B cell (primary cell): ENCODE measurements at regions not wholly inside any gene's neighbourhood (a gene's known extent, or its start where the extent isn't known, plus 50 kb on each side); places are given as distances from the start of the nearest gene placed in this dataset.

Experiments
- ATAC-seq: fragments of 200-7000 bp; cut with Tn5 transposase; one replicate; pipeline ENCODE4 v1.10.0; 2021; ENCODE audit warnings: low read depth, mild to moderate bottlenecking, moderate number of reproducible peaks, moderate library complexity
- CTCF ChIA-PET: fragments of 350-600 bp; sonication (Branson Sonifier 250); formaldehyde crosslinking; loops from one replicate; lab custom pipeline; 2021; ENCODE audit warnings: antibody characterized with exemption, inconsistent platforms; lab: Charles Lee
- POLR2A ChIA-PET: fragments of 350-600 bp; sonication (Branson Sonifier 250); formaldehyde crosslinking; loops from one replicate; lab custom pipeline; 2021; ENCODE audit warnings: antibody characterized with exemption; lab: Charles Lee
- DNase-seq: peaks from one replicate; pipeline ENCODE4 v3.0.0; 2013
- H2AFZ ChIP-seq: 2 replicates; pipeline ENCODE4 v1.6.1; 2012; ENCODE audit warnings: mild to moderate bottlenecking, low read depth, low read length; ENCODE audit not compliant: insufficient read depth, poor library complexity, severe bottlenecking
- H3K27ac ChIP-seq, 2 donors: 1 replicate in 1 of 2; 2 replicates in 1 of 2; pipeline ENCODE4 v1.5.1; 2012 to 2013; ENCODE audit warnings: low read length in 2 of 2, mild to moderate bottlenecking in 2 of 2, moderate library complexity in 1 of 2
- H3K27me3 ChIP-seq, 4 experiments: fragments of 200-600 bp in 1 of 4; sonication (generic) in 1 of 4; replicated peaks in 1 of 4; 1 replicate in 2 of 4; 2 replicates in 2 of 4; pipeline versions ENCODE4 v1.6.1 to v1.7.0; 2013 to 2016; ENCODE audit warnings: low read length in 3 of 4, mild to moderate bottlenecking in 2 of 4, mixed read lengths in 1 of 4, moderate library complexity in 1 of 4; ENCODE audit not compliant: insufficient read depth in 4 of 4, control insufficient read depth in 3 of 4; ENCODE audit errors: control extremely low read depth in 1 of 4
- H3K36me3 ChIP-seq, 2 experiments: replicated peaks in 1 of 2; 1 replicate in 1 of 2; 2 replicates in 1 of 2; pipeline versions ENCODE4 v1.6.1 to v1.7.1; 2013; ENCODE audit warnings: low read length in 1 of 2; ENCODE audit not compliant: insufficient read depth in 2 of 2, control insufficient read depth in 1 of 2; ENCODE audit errors: control extremely low read depth in 1 of 2, extremely low read depth in 1 of 2
- H3K4me1 ChIP-seq, 2 donors: fragments of 200-600 bp in 1 of 2; sonication (generic) in 1 of 2; 1 replicate in 1 of 2; 2 replicates in 1 of 2; pipeline versions ENCODE4 v1.5.1 to v1.6.1; 2013 to 2017; ENCODE audit warnings: low read length in 2 of 2; ENCODE audit not compliant: control insufficient read depth in 2 of 2, insufficient read depth in 2 of 2
- H3K4me2 ChIP-seq: replicated peaks from 2 replicates; pipeline ENCODE3; 2012; ENCODE audit warnings: mild to moderate bottlenecking, low read depth, low read length; ENCODE audit not compliant: poor library complexity, severe bottlenecking
- H3K4me3 ChIP-seq, 5 experiments: fragments of 200-600 bp in 1 of 5; sonication (generic) in 1 of 5; 1 replicate in 3 of 5; 2 replicates in 2 of 5; pipeline versions ENCODE4 v1.5.1 to v1.7.0; 2011 to 2016; ENCODE audit warnings: low read length in 4 of 5, mild to moderate bottlenecking in 4 of 5, low read depth in 2 of 5, control low read depth in 1 of 5, moderate library complexity in 1 of 5; ENCODE audit not compliant: insufficient read depth in 1 of 5; ENCODE audit errors: control extremely low read depth in 1 of 5, extremely low read depth in 1 of 5
- H3K79me2 ChIP-seq: fragments of 200-600 bp; sonication (generic); one replicate; pipeline ENCODE4 v1.6.0; 2016; ENCODE audit warnings: low read length; ENCODE audit not compliant: control insufficient read depth, insufficient read depth
- H3K9ac ChIP-seq: fragments of 200-600 bp; sonication (generic); 2 replicates; pipeline ENCODE4 v1.6.1; 2017; ENCODE audit warnings: mild to moderate bottlenecking, low read length, moderate library complexity
- H3K9me3 ChIP-seq, 3 donors: one replicate each; pipeline versions ENCODE4 v1.6.1 to v1.7.1; 2013; ENCODE audit warnings: low read length in 2 of 3; ENCODE audit not compliant: control insufficient read depth in 2 of 3, insufficient read depth in 1 of 3; ENCODE audit errors: control extremely low read depth in 1 of 3
- H4K20me1 ChIP-seq: 2 replicates; pipeline ENCODE4 v1.6.0; 2012; ENCODE audit warnings: mild to moderate bottlenecking, low read length; ENCODE audit not compliant: insufficient read depth, control insufficient read depth, poor library complexity, severe bottlenecking
- H3K27ac Mint-ChIP-seq: one replicate; pipeline ENCODE4 v1.8.0; 2021; ENCODE audit warnings: mixed read lengths
- H3K27me3 Mint-ChIP-seq: one replicate; pipeline ENCODE4 v1.8.0; 2021; ENCODE audit warnings: mixed read lengths
- H3K4me1 Mint-ChIP-seq: one replicate; pipeline ENCODE4 v1.8.0; 2021; ENCODE audit warnings: mixed read lengths
- H3K4me3 Mint-ChIP-seq: one replicate; pipeline ENCODE4 v1.8.0; 2021; ENCODE audit warnings: mixed read lengths
- H3K9me3 Mint-ChIP-seq: one replicate; pipeline ENCODE4 v1.8.0; 2022; ENCODE audit warnings: mixed read lengths; ENCODE audit not compliant: insufficient read depth
- CTCF ChIP-seq: fragments of 200-600 bp; IDR thresholded peaks from one replicate; pipeline ENCODE4 v1.8.0; 2022; ENCODE audit warnings: antibody characterized with exemption, mild to moderate bottlenecking
- EZH2 ChIP-seq: IDR thresholded peaks from 2 replicates; pipeline ENCODE4 v1.6.1; 2012; ENCODE audit warnings: borderline replicate concordance, low read depth, mild to moderate bottlenecking, moderate library complexity, low read length; ENCODE audit not compliant: insufficient read depth, poor library complexity, severe bottlenecking
- WGBS: methylation state at CpG from one replicate; pipeline ENCODE4 v1.1.5; 2013; ENCODE audit warnings: missing lambda C conversion rate; ENCODE audit not compliant: insufficient coverage; 5-methylcytosine and 5-hydroxymethylcytosine counted together
- intact Hi-C: fragments of 100-400 bp; cut with micrococcal nuclease; formaldehyde crosslinking; loops from one replicate; pipeline ENCODE4 v1.10.0; 2022

GRCh38 chr12:131641315-131641714 is 69.6 kb upstream of the SFSWAP start:
- Histone ChIP-seq H3K4me2 (no peak overlapping the region), H3K4me1 (no peaks in the 10 kb centered on the region), H3K9me3 (peaks cover 0 to 6% (median 0%) of the 10 kb centered on the region in 3 donors), H3K27me3 (peaks cover 0 to 5% (median 1%) of the 10 kb centered on the region in 4 experiments), H3K79me2 (no peaks in the 10 kb centered on the region), H2AFZ (no peak overlapping the region), H3K9ac (no peak overlapping the region), H4K20me1 (no peaks in the 10 kb centered on the region), H3K27ac (no peak overlapping the region), H3K4me3 (no peak overlapping the region), H3K36me3 (no peaks in the 10 kb centered on the region)
- Mint-ChIP-seq H3K4me1 (no peaks in the 10 kb centered on the region), H3K9me3 (no peaks in the 10 kb centered on the region), H3K4me3 (no peak overlapping the region), H3K27me3 (peaks cover 17% of the 10 kb centered on the region), H3K27ac (no peak overlapping the region)
- DNase-seq: no peak
- POLR2A ChIA-PET: no interaction called here
- TF ChIP-seq EZH2 (no peak), CTCF (no peak)
- no peak for ATAC-seq
- WGBS: 83% methylated on average over 5 of the region's 9 CpGs
- CTCF ChIA-PET: no interaction called here
- intact Hi-C loops: loop anchor here (5.0 kb wide), 1 partner anchor 329 kb away; no protein-coding TSS in a partner anchor

GRCh38 chr12:131642101-131642540 is 68.8 kb upstream of the SFSWAP start:
- 91% methylated on average over 8 of the region's 8 CpGs for WGBS
- Mint-ChIP-seq H3K27me3 (peaks cover 14% of the 10 kb centered on the region), H3K4me3 (no peak overlapping the region), H3K27ac (no peak overlapping the region), H3K4me1 (no peaks in the 10 kb centered on the region), H3K9me3 (no peaks in the 10 kb centered on the region)
- intact Hi-C loops: loop anchor here (5.0 kb wide), 1 partner anchor 330 kb away; no protein-coding TSS in a partner anchor
- Histone ChIP-seq H3K36me3 (no peaks in the 10 kb centered on the region), H3K9me3 (peaks cover 0 to 6% (median 0%) of the 10 kb centered on the region in 3 donors), H3K79me2 (no peaks in the 10 kb centered on the region), H3K4me3 (no peak overlapping the region), H3K4me1 (no peaks in the 10 kb centered on the region), H3K27ac (no peak overlapping the region), H3K27me3 (peaks cover 0 to 5% (median 0%) of the 10 kb centered on the region in 4 experiments), H4K20me1 (no peaks in the 10 kb centered on the region), H3K9ac (no peak overlapping the region), H3K4me2 (no peak overlapping the region), H2AFZ (no peak overlapping the region)
- POLR2A ChIA-PET: no interaction called here
- ATAC-seq (no peak), DNase-seq (no peak)
- CTCF ChIA-PET: no interaction called here
- TF ChIP-seq EZH2 (no peak), CTCF (no peak)
